HepG2 (cell line): ENCODE measurements at regions not wholly inside any gene's neighbourhood (a gene's known extent, or its start where the extent isn't known, plus 50 kb on each side); places are given as distances from the start of the nearest gene placed in this dataset.

Experiments used
- ATAD3A ChIP-seq: sonication (generic); formaldehyde crosslinking; IDR thresholded peaks from 2 replicates; pipeline ENCODE4 v1.4.0; 2020; ENCODE audit warnings: missing genetic modification reagents
- BCL6 ChIP-seq: IDR thresholded peaks from 2 replicates; pipeline ENCODE4 v1.6.1; 2016; ENCODE audit warnings: missing genetic modification reagents, missing compliant biosample characterization
- FOXK1 ChIP-seq: sonication (generic); formaldehyde crosslinking; IDR thresholded peaks from 2 replicates; pipeline ENCODE4 v1.4.0; 2020; ENCODE audit warnings: low read depth, missing genetic modification reagents, borderline replicate concordance
- KMT2A ChIP-seq: sonication (generic); formaldehyde crosslinking; IDR thresholded peaks from 2 replicates; pipeline ENCODE4 v1.4.0; 2020; ENCODE audit warnings: missing genetic modification reagents
- MXI1 ChIP-seq: IDR thresholded peaks from 3 replicates; pipeline ENCODE4 v1.6.1; 2012; ENCODE audit warnings: low read depth, low read length, inconsistent platforms, borderline replicate concordance
- POGZ ChIP-seq: sonication (generic); formaldehyde crosslinking; IDR thresholded peaks from 2 replicates; pipeline ENCODE4 v1.4.0; 2020; ENCODE audit warnings: mild to moderate bottlenecking, missing genetic modification reagents
- TP53 ChIP-seq: sonication (generic); formaldehyde crosslinking; conservative IDR thresholded peaks from 2 replicates; pipeline ENCODE4 v1.4.0; 2020; ENCODE audit warnings: missing genetic modification reagents
- ZFP36 ChIP-seq: fragments of 150-350 bp; IDR thresholded peaks from 2 replicates; pipeline ENCODE4 v1.6.1; 2018; ENCODE audit warnings: borderline replicate concordance, low read length, low read depth; ENCODE audit not compliant: partially characterized antibody
- ZFX ChIP-seq: sonication (generic); formaldehyde crosslinking; IDR thresholded peaks from 2 replicates; pipeline ENCODE4 v1.4.0; 2020; ENCODE audit warnings: mild to moderate bottlenecking, low read depth, missing genetic modification reagents, moderate library complexity
- TF ChIP-seq, protein P1 (sequence below): sonication (generic); formaldehyde crosslinking; IDR thresholded peaks from 2 replicates; pipeline ENCODE4 v1.4.0; 2020; ENCODE audit warnings: missing genetic modification reagents
- TF ChIP-seq, protein P2 (sequence below): sonication (generic); formaldehyde crosslinking; IDR thresholded peaks from 2 replicates; pipeline ENCODE4 v1.4.0; 2020; ENCODE audit warnings: mild to moderate bottlenecking, missing genetic modification reagents
- TF ChIP-seq, protein P3 (sequence below): sonication (generic); formaldehyde crosslinking; IDR thresholded peaks from 2 replicates; pipeline ENCODE4 v1.4.0; 2020; ENCODE audit warnings: mild to moderate bottlenecking, missing genetic modification reagents
- TF ChIP-seq, protein P4 (sequence below), 2 experiments: fragments of 450-650 bp in 1 of 2; sonication (generic) in 1 of 2; formaldehyde crosslinking; IDR thresholded peaks; 2 replicates each; pipeline versions ENCODE4 v1.5.0 to v1.8.0; 2020 to 2022; ENCODE audit warnings: mild to moderate bottlenecking in 1 of 2, missing genetic modification reagents in 1 of 2

DNA sequence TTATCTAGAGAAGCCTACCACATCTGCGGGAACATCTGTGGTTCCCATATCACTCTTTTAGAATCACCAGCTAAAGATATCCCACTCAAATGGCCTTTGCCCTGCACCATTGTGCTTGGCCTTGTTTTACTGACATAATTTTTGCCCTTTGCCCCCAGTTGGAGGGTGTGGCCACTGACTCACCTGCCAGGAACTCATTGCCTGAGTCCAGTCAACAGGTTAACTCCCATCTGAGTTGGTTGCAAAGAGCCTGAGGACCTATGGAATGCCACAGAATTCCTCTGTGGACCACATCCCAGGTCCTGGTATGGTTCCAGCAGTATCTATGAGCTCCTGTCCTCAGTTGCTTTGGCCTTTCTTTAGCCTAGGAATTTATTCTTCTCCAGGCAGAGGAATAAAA lies 55.7 kb upstream of the PTGR2 start (continued):
- TF ChIP-seq, protein P1, sequence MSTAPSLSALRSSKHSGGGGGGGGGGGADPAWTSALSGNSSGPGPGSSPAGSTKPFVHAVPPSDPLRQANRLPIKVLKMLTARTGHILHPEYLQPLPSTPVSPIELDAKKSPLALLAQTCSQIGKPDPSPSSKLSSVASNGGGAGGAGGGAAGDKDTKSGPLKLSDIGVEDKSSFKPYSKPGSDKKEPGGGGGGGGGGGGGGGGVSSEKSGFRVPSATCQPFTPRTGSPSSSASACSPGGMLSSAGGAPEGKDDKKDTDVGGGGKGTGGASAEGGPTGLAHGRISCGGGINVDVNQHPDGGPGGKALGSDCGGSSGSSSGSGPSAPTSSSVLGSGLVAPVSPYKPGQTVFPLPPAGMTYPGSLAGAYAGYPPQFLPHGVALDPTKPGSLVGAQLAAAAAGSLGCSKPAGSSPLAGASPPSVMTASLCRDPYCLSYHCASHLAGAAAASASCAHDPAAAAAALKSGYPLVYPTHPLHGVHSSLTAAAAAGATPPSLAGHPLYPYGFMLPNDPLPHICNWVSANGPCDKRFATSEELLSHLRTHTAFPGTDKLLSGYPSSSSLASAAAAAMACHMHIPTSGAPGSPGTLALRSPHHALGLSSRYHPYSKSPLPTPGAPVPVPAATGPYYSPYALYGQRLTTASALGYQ (CRISPR knock-in tag): peak; percentile 51; the same call in 1 of the 2 replicates
- TF ChIP-seq, protein P2, sequence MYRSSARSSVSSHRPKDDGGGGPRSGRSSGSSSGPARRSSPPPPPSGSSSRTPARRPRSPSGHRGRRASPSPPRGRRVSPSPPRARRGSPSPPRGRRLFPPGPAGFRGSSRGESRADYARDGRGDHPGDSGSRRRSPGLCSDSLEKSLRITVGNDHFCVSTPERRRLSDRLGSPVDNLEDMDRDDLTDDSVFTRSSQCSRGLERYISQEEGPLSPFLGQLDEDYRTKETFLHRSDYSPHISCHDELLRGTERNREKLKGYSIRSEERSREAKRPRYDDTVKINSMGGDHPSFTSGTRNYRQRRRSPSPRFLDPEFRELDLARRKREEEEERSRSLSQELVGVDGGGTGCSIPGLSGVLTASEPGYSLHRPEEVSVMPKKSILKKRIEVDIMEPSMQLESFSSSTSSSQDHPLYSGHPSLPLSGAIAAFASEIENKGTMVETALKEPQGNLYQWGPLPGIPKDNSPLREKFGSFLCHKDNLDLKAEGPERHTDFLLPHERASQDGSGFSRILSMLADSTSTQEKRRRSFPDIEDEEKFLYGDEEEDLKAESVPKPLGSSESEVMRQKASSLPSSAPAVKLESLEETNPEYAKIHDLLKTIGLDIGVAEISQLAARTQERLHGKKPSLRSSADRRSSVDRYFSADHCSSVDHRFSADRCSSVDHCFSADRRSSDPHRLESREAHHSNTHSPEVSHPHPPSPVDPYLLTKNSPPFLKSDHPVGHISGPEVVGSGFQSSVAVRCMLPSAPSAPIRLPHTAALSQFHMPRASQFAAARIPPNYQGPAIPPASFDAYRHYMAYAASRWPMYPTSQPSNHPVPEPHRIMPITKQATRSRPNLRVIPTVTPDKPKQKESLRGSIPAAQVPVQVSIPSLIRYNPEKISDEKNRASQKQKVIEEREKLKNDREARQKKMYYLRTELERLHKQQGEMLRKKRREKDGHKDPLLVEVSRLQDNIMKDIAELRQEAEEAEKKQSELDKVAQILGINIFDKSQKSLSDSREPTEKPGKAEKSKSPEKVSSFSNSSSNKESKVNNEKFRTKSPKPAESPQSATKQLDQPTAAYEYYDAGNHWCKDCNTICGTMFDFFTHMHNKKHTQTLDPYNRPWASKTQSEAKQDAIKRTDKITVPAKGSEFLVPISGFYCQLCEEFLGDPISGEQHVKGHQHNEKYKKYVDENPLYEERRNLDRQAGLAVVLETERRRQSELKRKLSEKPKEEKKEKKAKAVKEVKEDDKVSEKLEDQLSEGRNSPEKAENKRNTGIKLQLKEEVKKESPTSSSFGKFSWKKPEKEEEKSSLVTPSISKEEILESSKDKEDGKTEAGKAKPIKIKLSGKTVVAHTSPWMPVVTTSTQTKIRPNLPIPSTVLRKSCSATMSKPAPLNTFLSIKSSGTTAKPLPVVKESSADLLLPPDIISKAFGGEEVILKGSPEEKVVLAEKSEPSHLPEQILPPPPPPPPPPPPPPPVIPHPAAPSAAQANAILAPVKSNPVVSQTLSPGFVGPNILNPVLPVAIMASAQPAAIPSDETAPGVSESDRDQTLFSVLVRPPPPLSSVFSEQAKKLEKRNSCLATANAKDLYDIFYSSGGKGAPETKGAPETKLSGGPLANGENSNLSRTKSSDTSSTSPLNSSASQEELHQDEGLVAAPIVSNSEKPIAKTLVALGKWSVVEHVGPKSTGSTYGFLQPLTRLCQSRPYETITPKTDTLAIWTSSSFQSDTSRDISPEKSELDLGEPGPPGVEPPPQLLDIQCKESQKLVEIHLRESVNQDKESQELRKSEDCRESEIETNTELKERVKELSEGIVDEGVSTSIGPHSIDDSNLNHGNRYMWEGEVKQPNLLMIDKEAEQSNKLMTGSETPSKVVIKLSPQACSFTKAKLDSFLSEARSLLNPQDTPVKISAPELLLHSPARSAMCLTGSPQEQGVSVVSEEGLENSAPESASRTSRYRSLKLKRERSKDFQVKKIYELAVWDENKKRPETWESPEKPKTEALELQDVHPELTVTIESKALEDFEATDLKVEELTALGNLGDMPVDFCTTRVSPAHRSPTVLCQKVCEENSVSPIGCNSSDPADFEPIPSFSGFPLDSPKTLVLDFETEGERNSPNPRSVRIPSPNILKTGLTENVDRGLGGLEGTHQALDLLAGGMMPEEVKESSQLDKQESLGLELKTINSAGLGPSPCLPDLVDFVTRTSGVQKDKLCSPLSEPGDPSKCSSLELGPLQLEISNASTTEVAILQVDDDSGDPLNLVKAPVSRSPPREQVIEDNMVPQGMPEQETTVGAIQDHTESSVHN (CRISPR knock-in tag): no peak
- TF ChIP-seq BCL6 (CRISPR knock-in tag) (peak; percentile 60), FOXK1 (CRISPR knock-in tag) (peak; percentile 67; the same call in 1 of the 2 replicates), POGZ (CRISPR knock-in tag) (0 out of 2 replicates have a peak, but pooled peaks have one; percentile 14), ATAD3A (no peak), ZFP36 (no peak), MXI1 (peak; percentile 39; the same call in 1 of the 3 replicates), TP53 (CRISPR knock-in tag) (no peak), KMT2A (CRISPR knock-in tag) (0 out of 2 replicates have a peak, but pooled peaks have one; percentile 24), ZFX (CRISPR knock-in tag) (peak; percentile 54)
- TF ChIP-seq, protein P3, sequence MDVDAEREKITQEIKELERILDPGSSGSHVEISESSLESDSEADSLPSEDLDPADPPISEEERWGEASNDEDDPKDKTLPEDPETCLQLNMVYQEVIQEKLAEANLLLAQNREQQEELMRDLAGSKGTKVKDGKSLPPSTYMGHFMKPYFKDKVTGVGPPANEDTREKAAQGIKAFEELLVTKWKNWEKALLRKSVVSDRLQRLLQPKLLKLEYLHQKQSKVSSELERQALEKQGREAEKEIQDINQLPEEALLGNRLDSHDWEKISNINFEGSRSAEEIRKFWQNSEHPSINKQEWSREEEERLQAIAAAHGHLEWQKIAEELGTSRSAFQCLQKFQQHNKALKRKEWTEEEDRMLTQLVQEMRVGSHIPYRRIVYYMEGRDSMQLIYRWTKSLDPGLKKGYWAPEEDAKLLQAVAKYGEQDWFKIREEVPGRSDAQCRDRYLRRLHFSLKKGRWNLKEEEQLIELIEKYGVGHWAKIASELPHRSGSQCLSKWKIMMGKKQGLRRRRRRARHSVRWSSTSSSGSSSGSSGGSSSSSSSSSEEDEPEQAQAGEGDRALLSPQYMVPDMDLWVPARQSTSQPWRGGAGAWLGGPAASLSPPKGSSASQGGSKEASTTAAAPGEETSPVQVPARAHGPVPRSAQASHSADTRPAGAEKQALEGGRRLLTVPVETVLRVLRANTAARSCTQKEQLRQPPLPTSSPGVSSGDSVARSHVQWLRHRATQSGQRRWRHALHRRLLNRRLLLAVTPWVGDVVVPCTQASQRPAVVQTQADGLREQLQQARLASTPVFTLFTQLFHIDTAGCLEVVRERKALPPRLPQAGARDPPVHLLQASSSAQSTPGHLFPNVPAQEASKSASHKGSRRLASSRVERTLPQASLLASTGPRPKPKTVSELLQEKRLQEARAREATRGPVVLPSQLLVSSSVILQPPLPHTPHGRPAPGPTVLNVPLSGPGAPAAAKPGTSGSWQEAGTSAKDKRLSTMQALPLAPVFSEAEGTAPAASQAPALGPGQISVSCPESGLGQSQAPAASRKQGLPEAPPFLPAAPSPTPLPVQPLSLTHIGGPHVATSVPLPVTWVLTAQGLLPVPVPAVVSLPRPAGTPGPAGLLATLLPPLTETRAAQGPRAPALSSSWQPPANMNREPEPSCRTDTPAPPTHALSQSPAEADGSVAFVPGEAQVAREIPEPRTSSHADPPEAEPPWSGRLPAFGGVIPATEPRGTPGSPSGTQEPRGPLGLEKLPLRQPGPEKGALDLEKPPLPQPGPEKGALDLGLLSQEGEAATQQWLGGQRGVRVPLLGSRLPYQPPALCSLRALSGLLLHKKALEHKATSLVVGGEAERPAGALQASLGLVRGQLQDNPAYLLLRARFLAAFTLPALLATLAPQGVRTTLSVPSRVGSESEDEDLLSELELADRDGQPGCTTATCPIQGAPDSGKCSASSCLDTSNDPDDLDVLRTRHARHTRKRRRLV (CRISPR knock-in tag): no peak
- TF ChIP-seq, protein P4, sequence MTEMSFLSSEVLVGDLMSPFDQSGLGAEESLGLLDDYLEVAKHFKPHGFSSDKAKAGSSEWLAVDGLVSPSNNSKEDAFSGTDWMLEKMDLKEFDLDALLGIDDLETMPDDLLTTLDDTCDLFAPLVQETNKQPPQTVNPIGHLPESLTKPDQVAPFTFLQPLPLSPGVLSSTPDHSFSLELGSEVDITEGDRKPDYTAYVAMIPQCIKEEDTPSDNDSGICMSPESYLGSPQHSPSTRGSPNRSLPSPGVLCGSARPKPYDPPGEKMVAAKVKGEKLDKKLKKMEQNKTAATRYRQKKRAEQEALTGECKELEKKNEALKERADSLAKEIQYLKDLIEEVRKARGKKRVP (CRISPR knock-in tag; IDR thresholded peaks at IDR 0.05): 0 out of 4 replicates have a peak, but pooled peaks of 1 of the 2 experiments have one; percentile 29
